ENCODE measurements at regions not wholly inside any gene's neighbourhood (a gene's known extent, or its start where the extent isn't known, plus 50 kb on each side); places are given as distances from the start of the nearest gene placed in this dataset.

DNA sequence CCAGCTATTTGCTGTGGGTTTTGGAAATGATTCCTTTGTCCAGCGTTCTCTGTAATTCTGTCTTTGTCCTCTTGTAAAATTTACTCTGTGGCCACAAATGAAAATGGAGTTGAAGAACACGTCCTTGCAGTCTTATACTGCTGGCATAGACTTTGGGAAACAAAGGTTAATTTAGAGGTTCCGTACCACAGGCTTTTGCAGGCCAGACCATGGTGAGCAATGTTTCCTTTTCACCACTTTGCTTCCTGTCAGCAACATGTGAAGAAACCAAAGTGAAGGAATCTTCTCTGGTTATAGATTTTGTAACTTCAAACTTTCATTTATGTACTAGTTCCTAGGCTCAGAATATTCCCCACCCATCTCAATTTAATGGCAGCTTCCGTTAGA is 488.5 kb downstream of the MDFIC start:
- H3K9me3 ChIP-seq (ENCODE audit: low read depth, low read length, poor library complexity, severe bottlenecking) = no peaks in the 10 kb centered on the region
- no peak overlapping the region for H3K27ac ChIP-seq (ENCODE audit: low read depth, low read length, poor library complexity, severe bottlenecking)
- peaks cover 4% of the 10 kb centered on the region for H3K4me1 ChIP-seq (ENCODE audit: insufficient read depth, low read length, poor library complexity, severe bottlenecking)
- no peaks in the 10 kb centered on the region for H3K36me3 ChIP-seq (ENCODE audit: insufficient read depth, low read length, poor library complexity, severe bottlenecking)
- intact Hi-C loops (cut with micrococcal nuclease; ENCODE audit: unreplicated experiment) = no loop called here
- ChIA-PET CTCF (no interaction called here), POLR2A (ENCODE audit: low non-redundant PET) (no interaction called here)
- DNase-seq (ENCODE audit: low spot score) = no peak
- no peak for TF ChIP-seq EZH2 (IDR thresholded peaks at IDR 0.05; ENCODE audit: borderline replicate concordance, low read depth, low read length, poor library complexity, severe bottlenecking)
- TF ChIP-seq, protein P1, sequence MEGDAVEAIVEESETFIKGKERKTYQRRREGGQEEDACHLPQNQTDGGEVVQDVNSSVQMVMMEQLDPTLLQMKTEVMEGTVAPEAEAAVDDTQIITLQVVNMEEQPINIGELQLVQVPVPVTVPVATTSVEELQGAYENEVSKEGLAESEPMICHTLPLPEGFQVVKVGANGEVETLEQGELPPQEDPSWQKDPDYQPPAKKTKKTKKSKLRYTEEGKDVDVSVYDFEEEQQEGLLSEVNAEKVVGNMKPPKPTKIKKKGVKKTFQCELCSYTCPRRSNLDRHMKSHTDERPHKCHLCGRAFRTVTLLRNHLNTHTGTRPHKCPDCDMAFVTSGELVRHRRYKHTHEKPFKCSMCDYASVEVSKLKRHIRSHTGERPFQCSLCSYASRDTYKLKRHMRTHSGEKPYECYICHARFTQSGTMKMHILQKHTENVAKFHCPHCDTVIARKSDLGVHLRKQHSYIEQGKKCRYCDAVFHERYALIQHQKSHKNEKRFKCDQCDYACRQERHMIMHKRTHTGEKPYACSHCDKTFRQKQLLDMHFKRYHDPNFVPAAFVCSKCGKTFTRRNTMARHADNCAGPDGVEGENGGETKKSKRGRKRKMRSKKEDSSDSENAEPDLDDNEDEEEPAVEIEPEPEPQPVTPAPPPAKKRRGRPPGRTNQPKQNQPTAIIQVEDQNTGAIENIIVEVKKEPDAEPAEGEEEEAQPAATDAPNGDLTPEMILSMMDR (conservative IDR thresholded peaks at IDR 0.05; ENCODE audit: low read depth, low read length) = no peak
- no peak overlapping the region for H3K4me3 ChIP-seq (ENCODE audit: low read depth, low read length, poor library complexity, severe bottlenecking)
- H3K27me3 ChIP-seq (replicated peaks; ENCODE audit: insufficient read depth, low read depth, low read length, poor library complexity) = no peaks in the 10 kb centered on the region
- BruUV-seq (replicated peaks) = no TSS peak

- intact Hi-C loops (cut with micrococcal nuclease; ENCODE audit: unreplicated experiment) = no loop called here
- POLR2A ChIA-PET (ENCODE audit: low non-redundant PET) = no interaction called here
- DNase-seq (ENCODE audit: low spot score) = no peak
- H3K4me1 ChIP-seq (ENCODE audit: insufficient read depth, low read length, poor library complexity, severe bottlenecking) = peaks cover 4% of the 10 kb centered on the region
- no peaks in the 10 kb centered on the region for H3K27me3 ChIP-seq (replicated peaks; ENCODE audit: insufficient read depth, low read depth, low read length, poor library complexity)
- TF ChIP-seq EZH2 (IDR thresholded peaks at IDR 0.05; ENCODE audit: borderline replicate concordance, low read depth, low read length, poor library complexity, severe bottlenecking) = no peak
- TF ChIP-seq, protein P1 (conservative IDR thresholded peaks at IDR 0.05; ENCODE audit: low read depth, low read length) = no peak
- H3K36me3 ChIP-seq (ENCODE audit: insufficient read depth, low read length, poor library complexity, severe bottlenecking) = no peaks in the 10 kb centered on the region
- H3K4me3 ChIP-seq (ENCODE audit: low read depth, low read length, poor library complexity, severe bottlenecking) = no peak overlapping the region
- no TSS peak for BruUV-seq (replicated peaks)
- H3K9me3 ChIP-seq (ENCODE audit: low read depth, low read length, poor library complexity, severe bottlenecking) = no peaks in the 10 kb centered on the region
- CTCF ChIA-PET = no interaction called here
- no peak overlapping the region for H3K27ac ChIP-seq (ENCODE audit: low read depth, low read length, poor library complexity, severe bottlenecking)
Observed at GRCh38 chr7:115409682-115410433, 488.0 kb downstream of the MDFIC start.

DNA sequence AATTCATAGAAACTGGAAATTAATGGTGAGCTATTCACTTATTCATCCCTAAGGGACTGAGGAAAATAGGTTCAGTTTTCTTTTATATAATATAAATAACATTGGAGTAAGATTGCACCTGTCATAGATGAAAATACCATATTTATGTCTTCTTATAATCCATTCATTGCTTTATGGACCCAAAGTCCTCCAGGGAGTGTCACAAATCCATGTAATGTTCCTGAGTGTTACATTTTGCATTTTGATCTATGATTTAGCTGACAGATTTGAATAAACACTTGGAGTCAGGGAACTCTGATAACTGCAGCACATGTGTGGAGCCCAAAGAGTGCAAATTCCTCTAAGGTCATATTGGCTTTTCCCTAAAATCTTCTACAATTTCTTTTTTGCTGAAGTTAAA is 484.3 kb downstream of the MDFIC start:
- TF ChIP-seq EZH2 (IDR thresholded peaks at IDR 0.05; ENCODE audit: borderline replicate concordance, low read depth, low read length, poor library complexity, severe bottlenecking) = no peak
- TF ChIP-seq, protein P1 (conservative IDR thresholded peaks at IDR 0.05; ENCODE audit: low read depth, low read length) = no peak
- POLR2A ChIA-PET (ENCODE audit: low non-redundant PET) = interaction anchor here (0.7 kb wide), 1 partner anchor 152 kb away, joined by 3 read pairs; no protein-coding TSS in a partner anchor

More for the DNA sequence above, 484.3 kb downstream of the MDFIC start:
- Histone ChIP-seq H3K9me3 (ENCODE audit: low read depth, low read length, poor library complexity, severe bottlenecking) (no peaks in the 10 kb centered on the region), H3K4me3 (ENCODE audit: low read depth, low read length, poor library complexity, severe bottlenecking) (no peak overlapping the region), H3K4me1 (ENCODE audit: insufficient read depth, low read length, poor library complexity, severe bottlenecking) (peaks cover 2% of the 10 kb centered on the region), H3K27ac (ENCODE audit: low read depth, low read length, poor library complexity, severe bottlenecking) (no peak overlapping the region), H3K27me3 (replicated peaks; ENCODE audit: insufficient read depth, low read depth, low read length, poor library complexity) (no peaks in the 10 kb centered on the region), H3K36me3 (ENCODE audit: insufficient read depth, low read length, poor library complexity, severe bottlenecking) (no peaks in the 10 kb centered on the region)
- intact Hi-C loops (cut with micrococcal nuclease; ENCODE audit: unreplicated experiment) = no loop called here
- CTCF ChIA-PET = no interaction called here
- DNase-seq (ENCODE audit: low spot score) = no peak
- no TSS peak for BruUV-seq (replicated peaks)

Data from A673 (cell line).